Skeletal muscle satellite cell (primary cell): ENCODE measurements at regions not wholly inside any gene's neighbourhood (a gene's known extent, or its start where the extent isn't known, plus 50 kb on each side); places are given as distances from the start of the nearest gene placed in this dataset.

Source experiments
- H3K27me3 ChIP-seq: 2 replicates; pipeline ENCODE4 v1.7.0; 2013; ENCODE audit warnings: low read length; ENCODE audit not compliant: control insufficient read depth, insufficient read depth
- H3K36me3 ChIP-seq: 2 replicates; pipeline ENCODE4 v1.7.0; 2013; ENCODE audit warnings: mild to moderate bottlenecking, control low read depth, low read length; ENCODE audit not compliant: insufficient read depth
- H3K4me1 ChIP-seq: 2 replicates; pipeline ENCODE4 v1.7.0; 2013; ENCODE audit warnings: low read length; ENCODE audit not compliant: control insufficient read depth, insufficient read depth
- H3K4me2 ChIP-seq: 2 replicates; pipeline ENCODE4 v1.7.0; 2013; ENCODE audit warnings: mild to moderate bottlenecking, low read length
- H3K4me3 ChIP-seq: 2 replicates; pipeline ENCODE4 v1.7.0; 2013; ENCODE audit warnings: low read length
- H3K9ac ChIP-seq: 2 replicates; pipeline ENCODE4 v1.7.0; 2013; ENCODE audit warnings: mild to moderate bottlenecking, low read depth, low read length, moderate library complexity
- H3K9me3 ChIP-seq: replicated peaks from 2 replicates; pipeline ENCODE4 v1.7.0; 2013; ENCODE audit warnings: mild to moderate bottlenecking, control low read depth, low read length

GRCh38 chr5:157924931-157925729, 66.2 kb upstream of the CLINT1 start:
- H3K27me3 ChIP-seq, result no peaks in the 10 kb centered on the region
- no peaks in the 10 kb centered on the region for H3K9me3 ChIP-seq
- H3K4me2 ChIP-seq, result no peak overlapping the region
- no peaks in the 10 kb centered on the region for H3K36me3 ChIP-seq
- H3K9ac ChIP-seq, result no peak overlapping the region
- H3K4me1 ChIP-seq, result no peaks in the 10 kb centered on the region
- H3K4me3 ChIP-seq, result no peak overlapping the region

- Histone ChIP-seq H3K27me3 (no peaks in the 10 kb centered on the region), H3K36me3 (no peaks in the 10 kb centered on the region), H3K9me3 (no peaks in the 10 kb centered on the region), H3K4me3 (no peak overlapping the region), H3K4me2 (no peak overlapping the region), H3K9ac (no peak overlapping the region), H3K4me1 (no peaks in the 10 kb centered on the region)
These were observed 65.5 kb upstream of the CLINT1 start for GRCh38 chr5:157924490-157924889.

- Histone ChIP-seq H3K27me3 (no peaks in the 10 kb centered on the region), H3K4me2 (no peak overlapping the region), H3K36me3 (no peaks in the 10 kb centered on the region), H3K9me3 (no peaks in the 10 kb centered on the region), H3K4me1 (no peaks in the 10 kb centered on the region), H3K4me3 (no peak overlapping the region), H3K9ac (no peak overlapping the region)
These were observed 64.8 kb upstream of the CLINT1 start for GRCh38 chr5:157923765-157924164.

GRCh38 chr5:157922026-157922425, 63.1 kb upstream of the CLINT1 start:
- Histone ChIP-seq H3K4me2 (no peak overlapping the region), H3K36me3 (no peaks in the 10 kb centered on the region), H3K9me3 (no peaks in the 10 kb centered on the region), H3K9ac (no peak overlapping the region), H3K4me3 (no peak overlapping the region), H3K4me1 (peaks cover 4% of the 10 kb centered on the region), H3K27me3 (no peaks in the 10 kb centered on the region)

- no peak overlapping the region for H3K4me3 ChIP-seq
- no peaks in the 10 kb centered on the region for H3K27me3 ChIP-seq
- no peaks in the 10 kb centered on the region for H3K9me3 ChIP-seq
- no peak overlapping the region for H3K4me2 ChIP-seq
- peaks cover 4% of the 10 kb centered on the region for H3K4me1 ChIP-seq
- H3K36me3 ChIP-seq, result no peaks in the 10 kb centered on the region
- H3K9ac ChIP-seq, result no peak overlapping the region
These were observed 61.9 kb upstream of the CLINT1 start for GRCh38 chr5:157920828-157921170.

- no peaks in the 10 kb centered on the region for H3K9me3 ChIP-seq
- no peak overlapping the region for H3K4me2 ChIP-seq
- H3K36me3 ChIP-seq, result no peaks in the 10 kb centered on the region
- H3K4me3 ChIP-seq, result no peak overlapping the region
- H3K9ac ChIP-seq, result no peak overlapping the region
- peaks cover 4% of the 10 kb centered on the region for H3K4me1 ChIP-seq
- H3K27me3 ChIP-seq, result peaks cover 3% of the 10 kb centered on the region
These were observed 60.1 kb upstream of the CLINT1 start for GRCh38 chr5:157918811-157919742.

- Histone ChIP-seq H3K4me2 (no peak overlapping the region), H3K9me3 (no peaks in the 10 kb centered on the region), H3K4me3 (no peak overlapping the region), H3K27me3 (peaks cover 3% of the 10 kb centered on the region), H3K36me3 (no peaks in the 10 kb centered on the region), H3K9ac (no peak overlapping the region), H3K4me1 (peaks cover 4% of the 10 kb centered on the region)
These were observed 59.2 kb upstream of the CLINT1 start for GRCh38 chr5:157917899-157918809.

- no peak overlapping the region for H3K9ac ChIP-seq
- peaks cover 3% of the 10 kb centered on the region for H3K27me3 ChIP-seq
- H3K9me3 ChIP-seq, result no peaks in the 10 kb centered on the region
- no peak overlapping the region for H3K4me3 ChIP-seq
- no peak overlapping the region for H3K4me2 ChIP-seq
- H3K36me3 ChIP-seq, result no peaks in the 10 kb centered on the region
- peaks cover 4% of the 10 kb centered on the region for H3K4me1 ChIP-seq
These were observed 58.5 kb upstream of the CLINT1 start for GRCh38 chr5:157917491-157917890.

GRCh38 chr5:157915638-157916037, 56.7 kb upstream of the CLINT1 start:
- Histone ChIP-seq H3K4me3 (no peak overlapping the region), H3K9ac (no peak overlapping the region), H3K9me3 (no peaks in the 10 kb centered on the region), H3K4me2 (no peak overlapping the region), H3K27me3 (peaks cover 3% of the 10 kb centered on the region), H3K36me3 (no peaks in the 10 kb centered on the region), H3K4me1 (peaks cover 4% of the 10 kb centered on the region)

GRCh38 chr5:157914151-157914788, 55.3 kb upstream of the CLINT1 start:
- H3K4me2 ChIP-seq, result no peak overlapping the region
- H3K9me3 ChIP-seq, result no peaks in the 10 kb centered on the region
- H3K4me1 ChIP-seq, result peaks cover 4% of the 10 kb centered on the region
- no peak overlapping the region for H3K4me3 ChIP-seq
- H3K27me3 ChIP-seq, result peaks cover 3% of the 10 kb centered on the region
- H3K36me3 ChIP-seq, result no peaks in the 10 kb centered on the region
- H3K9ac ChIP-seq, result no peak overlapping the region

- H3K9ac ChIP-seq, result no peak overlapping the region
- H3K9me3 ChIP-seq, result no peaks in the 10 kb centered on the region
- H3K36me3 ChIP-seq, result no peaks in the 10 kb centered on the region
- H3K27me3 ChIP-seq, result peaks cover 3% of the 10 kb centered on the region
- no peak overlapping the region for H3K4me3 ChIP-seq
- no peak overlapping the region for H3K4me2 ChIP-seq
- peaks cover 4% of the 10 kb centered on the region for H3K4me1 ChIP-seq
These were observed 54.6 kb upstream of the CLINT1 start for GRCh38 chr5:157913575-157913974.
